ENCODE measurements at regions not wholly inside any gene's neighbourhood (a gene's known extent, or its start where the extent isn't known, plus 50 kb on each side); places are given as distances from the start of the nearest gene placed in this dataset.

DNA sequence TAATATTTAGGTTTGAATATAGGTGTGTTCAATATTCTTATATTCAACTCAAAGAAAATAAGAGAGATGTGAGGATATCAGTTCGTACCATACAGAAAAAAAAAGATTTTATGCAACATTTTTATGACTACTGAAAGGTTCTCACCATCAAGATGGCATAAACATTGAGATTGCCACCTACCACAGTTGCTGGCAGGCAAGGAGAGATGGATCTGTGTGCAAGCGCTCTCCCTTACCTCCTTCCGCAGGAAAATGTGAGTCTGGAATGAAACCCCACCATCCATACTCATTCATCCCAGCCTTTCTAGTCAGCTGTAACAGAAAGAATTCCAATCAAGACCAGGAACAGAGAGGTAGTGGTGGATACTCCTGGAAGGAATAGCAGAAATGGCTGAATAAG, 376.9 kb downstream of the PPP3CA start:
- intact Hi-C loops (cut with DNase I): no loop called here
- DNase-seq (ENCODE audit: low spot score): no peak

GRCh38 chr4:100969925-100970324, 377.4 kb downstream of the PPP3CA start:
- intact Hi-C loops (cut with DNase I): no loop called here
- no peak for DNase-seq (ENCODE audit: low spot score)

DNA sequence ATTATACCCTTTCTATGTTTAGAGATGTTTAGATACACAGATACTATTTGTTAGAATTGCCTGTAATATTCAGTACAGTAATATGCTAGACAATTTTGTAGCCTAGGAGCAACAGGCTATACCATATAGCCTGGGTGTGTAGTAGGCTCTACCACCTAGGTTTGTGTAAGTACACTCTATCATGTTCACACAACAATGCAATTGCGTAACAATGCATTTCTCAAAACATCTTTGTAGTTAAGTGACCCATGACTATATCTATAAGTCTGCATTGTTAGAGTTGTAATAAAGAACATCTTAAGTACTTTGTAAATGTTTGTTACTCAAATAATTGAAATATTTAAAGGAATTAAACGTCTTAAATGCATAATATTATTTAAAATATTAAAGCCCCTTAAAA, 379.3 kb downstream of the PPP3CA start:
- DNase-seq (ENCODE audit: low spot score): no peak
- intact Hi-C loops (cut with DNase I): no loop called here

DNA sequence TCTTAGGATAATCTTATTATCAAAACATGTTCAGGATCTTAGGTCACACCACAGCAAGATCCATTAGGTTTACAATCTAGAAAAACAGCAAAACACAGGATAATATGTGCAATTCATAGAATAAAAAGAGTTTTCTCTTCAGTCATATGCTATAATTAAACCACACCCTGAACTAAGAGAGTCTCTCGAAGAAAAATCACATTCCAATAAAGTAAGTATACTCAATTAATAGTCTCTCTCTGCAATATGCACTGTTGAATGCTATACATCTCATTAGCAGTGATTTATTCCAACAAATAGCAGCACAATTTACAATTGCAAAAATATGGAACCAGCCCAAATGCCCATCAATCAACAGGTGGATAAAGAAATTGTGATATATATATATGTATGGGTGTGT, 383.7 kb downstream of the PPP3CA start:
- no peak for DNase-seq (ENCODE audit: low spot score)
- intact Hi-C loops (cut with DNase I): no loop called here

DNA sequence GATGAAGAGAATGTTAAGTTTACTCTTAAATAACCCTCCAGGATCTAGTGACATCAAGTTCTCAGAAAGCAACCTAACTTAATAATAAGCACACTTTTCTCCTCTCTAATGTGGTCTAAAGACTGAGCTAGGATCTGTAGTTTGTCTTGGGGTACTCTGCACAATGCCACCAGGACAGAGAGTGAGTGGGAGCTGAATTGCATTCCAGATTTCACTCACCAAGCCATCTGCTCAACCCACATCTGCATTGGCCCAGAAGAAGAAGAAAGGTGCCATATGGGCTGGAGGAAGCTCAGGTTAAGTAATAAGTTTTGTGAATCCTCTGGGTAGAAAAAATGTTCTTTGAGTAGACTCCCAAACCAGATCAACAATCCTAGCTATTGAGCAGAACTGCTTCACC, 384.6 kb downstream of the PPP3CA start:
- intact Hi-C loops (cut with DNase I): no loop called here
- no peak for DNase-seq (ENCODE audit: low spot score)

DNA sequence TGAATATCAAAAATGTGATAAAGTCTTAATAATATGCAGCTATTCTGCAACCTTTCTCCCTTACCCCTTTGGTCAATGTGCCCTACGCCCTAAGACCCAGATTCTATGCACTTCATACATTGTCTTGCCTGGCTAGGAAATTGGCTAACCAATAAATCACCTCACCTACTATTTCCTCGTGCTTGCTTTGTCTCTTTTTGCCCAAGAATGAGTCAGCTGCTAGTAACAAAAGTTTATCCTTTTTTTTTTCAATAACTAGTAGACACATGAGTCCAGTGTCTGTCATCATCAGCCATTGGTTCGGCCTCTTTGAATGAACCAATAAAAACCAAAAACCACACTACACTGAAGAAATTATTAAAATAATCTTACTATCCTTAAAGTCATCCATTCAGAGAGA, 387.1 kb downstream of the PPP3CA start:
- intact Hi-C loops (cut with DNase I): no loop called here
- no peak for DNase-seq (ENCODE audit: low spot score)

- DNase-seq (ENCODE audit: low spot score): no peak
- intact Hi-C loops (cut with DNase I): no loop called here
Observed at GRCh38 chr4:100954046-100954445, 393.3 kb downstream of the PPP3CA start.

- no peak for DNase-seq (ENCODE audit: low spot score)
- intact Hi-C loops (cut with DNase I): no loop called here
Observed at GRCh38 chr4:100953616-100954015, 393.7 kb downstream of the PPP3CA start.

- DNase-seq (ENCODE audit: low spot score): no peak
- intact Hi-C loops (cut with DNase I): no loop called here
Observed at GRCh38 chr4:100952590-100952989, 394.7 kb downstream of the PPP3CA start.

GRCh38 chr4:100949350-100949935, 397.9 kb downstream of the PPP3CA start:
- no peak for DNase-seq (ENCODE audit: low spot score)
- intact Hi-C loops (cut with DNase I): no loop called here

DNA sequence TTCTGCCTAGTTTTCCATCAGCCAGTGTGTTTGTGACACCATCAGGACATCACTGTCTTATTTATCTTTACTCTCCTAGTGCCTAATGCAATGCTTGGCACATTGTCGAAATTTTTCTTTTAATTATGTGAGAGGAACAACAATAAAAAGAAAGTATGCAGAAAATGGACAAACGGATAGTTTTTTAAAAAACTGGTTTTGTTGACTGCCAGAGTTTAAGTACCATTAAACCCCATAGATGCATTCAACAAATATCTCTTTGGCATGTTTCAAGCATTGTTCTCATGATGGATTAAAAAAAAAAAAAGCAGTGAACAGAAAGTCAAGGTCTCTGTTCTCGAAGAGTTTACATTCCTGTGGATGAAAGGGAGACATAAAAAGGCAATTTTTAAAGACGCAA, 398.4 kb downstream of the PPP3CA start:
- no peak for DNase-seq (ENCODE audit: low spot score)
- intact Hi-C loops (cut with DNase I): no loop called here

DNA sequence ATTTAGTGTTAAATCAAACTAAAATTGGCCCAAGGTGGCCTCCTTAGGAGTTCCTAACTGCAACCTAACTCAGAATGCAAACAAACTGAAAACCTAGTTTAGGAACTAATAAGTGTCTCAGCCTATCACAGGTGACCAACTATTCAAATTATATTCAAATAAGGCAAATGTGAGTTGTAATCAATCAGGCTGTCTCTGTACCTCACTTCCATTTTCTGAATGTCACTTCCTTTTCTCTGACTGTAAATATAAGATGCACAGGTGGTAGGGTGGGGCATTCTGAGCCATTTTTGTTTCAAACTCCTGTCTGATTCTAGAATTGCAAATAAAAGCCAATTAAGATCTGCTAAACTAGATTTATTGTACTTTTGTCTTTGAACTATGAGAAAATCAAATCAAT, 401.5 kb downstream of the PPP3CA start:
- DNase-seq (ENCODE audit: low spot score): no peak
- intact Hi-C loops (cut with DNase I): no loop called here

GRCh38 chr4:100938698-100939097, 408.6 kb downstream of the PPP3CA start:
- DNase-seq (ENCODE audit: low spot score): no peak
- intact Hi-C loops (cut with DNase I): no loop called here

- no peak for DNase-seq (ENCODE audit: low spot score)
- intact Hi-C loops (cut with DNase I): no loop called here
Observed at GRCh38 chr4:100936661-100937375, 410.5 kb downstream of the PPP3CA start.

DNA sequence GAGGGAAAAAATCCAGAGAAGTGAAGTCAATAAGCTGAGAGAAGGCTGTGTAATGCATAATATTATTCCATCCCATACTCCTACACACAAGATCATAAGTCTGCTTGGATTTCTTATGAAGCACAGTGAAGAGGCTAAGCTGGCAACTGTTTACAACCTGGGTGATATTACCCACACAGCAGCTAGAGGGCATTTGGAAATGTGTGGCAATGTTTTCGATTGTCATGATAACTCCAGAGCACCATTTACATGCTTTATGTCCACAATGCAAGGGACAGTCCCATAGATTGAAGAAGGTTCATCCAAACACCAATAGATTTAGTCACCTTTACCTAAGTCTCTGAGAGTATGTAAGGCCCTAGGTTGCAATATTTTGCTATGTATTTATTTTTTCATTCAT, 412.2 kb downstream of the PPP3CA start:
- intact Hi-C loops (cut with DNase I): no loop called here
- DNase-seq (ENCODE audit: low spot score): no peak

DNA sequence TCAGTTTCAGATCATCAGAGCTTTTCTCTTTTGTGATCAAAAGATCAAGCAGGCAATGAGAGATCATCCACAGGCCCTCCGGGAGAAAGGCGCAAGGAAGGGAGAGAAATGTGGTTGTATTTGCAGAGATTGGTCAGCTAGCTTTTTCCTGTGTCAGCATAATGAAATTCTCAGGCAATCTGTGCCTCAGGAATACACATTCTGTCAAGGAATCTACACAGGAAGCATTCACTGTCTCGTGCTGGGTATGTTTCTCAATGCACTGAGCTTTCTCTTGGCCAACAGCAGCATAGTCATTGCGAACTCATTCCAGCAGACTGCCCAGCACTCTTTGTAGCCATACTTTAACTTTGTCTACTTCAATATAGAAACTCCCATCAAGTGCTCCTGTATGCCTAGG, 413.7 kb downstream of the PPP3CA start:
- no peak for DNase-seq (ENCODE audit: low spot score)
- intact Hi-C loops (cut with DNase I): no loop called here

DNA sequence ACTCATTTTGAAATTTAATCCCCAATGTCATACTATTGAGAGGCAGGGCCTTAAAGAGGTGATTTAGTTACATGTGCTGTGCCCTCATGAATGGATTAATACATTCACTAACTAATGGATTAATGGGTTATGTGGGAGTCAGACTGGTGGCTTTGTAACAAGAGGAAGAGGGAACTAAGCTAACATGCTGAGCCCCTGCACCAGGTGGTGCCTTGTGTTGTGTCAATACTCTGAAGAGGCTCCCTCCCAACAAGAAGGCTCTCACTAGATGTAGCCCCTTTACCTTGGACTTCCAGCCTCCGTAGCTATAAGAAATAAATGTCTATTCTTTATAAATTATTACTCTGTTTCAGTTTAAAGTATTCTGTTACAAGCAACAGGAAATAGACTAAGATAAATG, 411.9 kb upstream of the EMCN start:
- DNase-seq (ENCODE audit: low spot score): no peak
- intact Hi-C loops (cut with DNase I): no loop called here

DNA sequence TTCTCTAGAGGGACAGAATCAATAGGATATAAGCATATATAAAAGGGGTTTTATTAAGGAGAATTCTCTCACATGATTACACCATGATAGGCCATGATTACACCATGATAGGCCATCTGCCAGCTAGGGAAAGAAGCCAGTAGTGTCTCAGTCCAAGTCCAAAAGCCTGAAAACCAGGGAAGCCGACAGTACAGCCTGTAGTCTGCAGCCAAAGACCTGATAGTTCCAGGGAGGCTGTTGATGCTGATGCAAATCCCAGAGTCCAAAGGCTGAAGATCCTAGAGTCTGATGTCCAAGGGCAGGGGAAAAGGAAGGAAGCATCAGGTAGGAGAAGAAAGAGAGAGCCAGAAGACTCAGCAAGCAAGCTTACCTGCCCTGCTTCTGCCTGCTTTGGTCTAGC, 411.3 kb upstream of the EMCN start:
- no peak for DNase-seq (ENCODE audit: low spot score)
- intact Hi-C loops (cut with DNase I): no loop called here

DNA sequence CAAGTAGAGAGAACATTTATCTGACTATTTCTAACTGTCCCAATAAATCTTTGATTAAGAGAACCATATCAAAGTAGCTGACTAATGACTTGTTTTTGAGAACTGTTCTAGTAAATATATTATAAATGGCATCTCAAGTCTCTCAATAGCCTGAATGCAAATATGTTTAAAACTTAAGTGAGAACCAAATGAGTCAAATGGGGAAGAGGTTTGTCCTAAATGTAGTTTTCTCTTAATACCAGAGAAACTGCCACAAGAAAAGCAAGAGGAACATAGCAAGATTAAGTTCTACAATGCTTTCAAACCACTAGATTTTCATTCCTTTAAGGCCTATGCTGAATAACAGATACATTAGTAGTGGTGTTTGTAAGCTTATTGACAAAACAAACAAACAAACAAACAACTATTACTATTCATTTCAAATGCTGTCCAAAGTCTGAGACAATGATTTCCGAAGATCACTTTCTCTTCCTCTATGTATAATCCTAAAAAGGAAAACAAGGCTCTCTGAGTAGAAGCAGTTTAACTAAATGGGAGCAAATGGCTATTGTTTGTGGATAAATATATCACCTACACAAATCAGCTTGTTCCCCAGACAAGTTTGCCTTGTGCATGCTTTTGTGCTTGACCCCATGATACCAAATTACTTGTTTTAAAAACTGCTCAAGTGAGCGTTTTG, 408.4 kb upstream of the EMCN start:
- intact Hi-C loops (cut with DNase I): no loop called here
- no peak for DNase-seq (ENCODE audit: low spot score)

- intact Hi-C loops (cut with DNase I): no loop called here
- no peak for DNase-seq (ENCODE audit: low spot score)
Observed at GRCh38 chr4:100913685-100914084, 395.9 kb upstream of the EMCN start.

DNA sequence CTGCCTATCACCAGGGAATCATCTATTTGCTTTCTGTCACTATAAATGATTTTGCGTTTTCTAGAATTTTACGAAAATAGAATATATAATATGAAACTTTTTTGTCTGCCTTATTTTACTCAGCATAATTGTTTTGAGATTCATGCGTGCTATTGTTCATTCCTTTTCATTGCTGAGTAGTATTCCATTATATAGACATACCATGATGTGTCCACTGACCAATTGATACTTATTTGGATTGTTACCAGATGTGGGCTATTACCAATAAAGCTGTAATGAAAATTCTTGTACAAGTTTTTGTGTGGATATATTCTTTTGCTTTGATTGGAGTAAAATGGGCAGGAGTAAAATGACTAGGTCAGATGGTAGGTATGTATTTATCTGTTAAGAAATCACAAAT, 390.7 kb upstream of the EMCN start:
- intact Hi-C loops (cut with DNase I): no loop called here

More for the DNA sequence above, 390.7 kb upstream of the EMCN start:
- DNase-seq (ENCODE audit: low spot score): no peak
